Activated naive CD4-positive, alpha-beta T cell treated with anti-CD3 and anti-CD28 coated beads, Interleukin-2, amount 50 U/mL, for 72 hours (primary cell): ENCODE measurements at regions not wholly inside any gene's neighbourhood (a gene's known extent, or its start where the extent isn't known, plus 50 kb on each side); places are given as distances from the start of the nearest gene placed in this dataset.
"Not testable (repeated sequence)": the region's sequence is repeated elsewhere in the genome, so short reads cannot be mapped to it uniquely, and the experiment has no call there.

Experiments used
- ATAC-seq, 2 donors: fragments of 150-1000 bp; cut with Tn5 transposase; 2 replicates each; pipeline ENCODE4 v1.10.0; 2021; ENCODE audit warnings: mild to moderate bottlenecking in 2 of 2, moderate library complexity in 2 of 2
- DNase-seq, 2 donors: peaks; one replicate each; pipeline ENCODE4 v3.0.0; 2021 to 2022; ENCODE audit warnings: low spot score in 2 of 2
- H3K27ac Mint-ChIP-seq, 2 donors: one replicate each; pipeline ENCODE4 v1.8.0; 2022; ENCODE audit warnings: mild to moderate bottlenecking in 2 of 2, mixed read lengths in 2 of 2
- H3K36me3 Mint-ChIP-seq, 2 donors: one replicate each; pipeline ENCODE4 v1.8.0; 2022; ENCODE audit warnings: mixed read lengths in 2 of 2
- H3K9me3 Mint-ChIP-seq, 2 donors: one replicate each; pipeline ENCODE4 v1.8.0; 2022; ENCODE audit warnings: mixed read lengths in 2 of 2

- Mint-ChIP-seq H3K36me3 (no peaks in the 10 kb centered on the region), H3K27ac (no peak overlapping the region), H3K9me3 (peaks cover 5 to 6% of the 10 kb centered on the region in 2 donors)
- DNase-seq (no peak), ATAC-seq (no peak)
These were observed 630.6 kb downstream of the QKI start for GRCh38 chr6:164045082-164045481.

DNA sequence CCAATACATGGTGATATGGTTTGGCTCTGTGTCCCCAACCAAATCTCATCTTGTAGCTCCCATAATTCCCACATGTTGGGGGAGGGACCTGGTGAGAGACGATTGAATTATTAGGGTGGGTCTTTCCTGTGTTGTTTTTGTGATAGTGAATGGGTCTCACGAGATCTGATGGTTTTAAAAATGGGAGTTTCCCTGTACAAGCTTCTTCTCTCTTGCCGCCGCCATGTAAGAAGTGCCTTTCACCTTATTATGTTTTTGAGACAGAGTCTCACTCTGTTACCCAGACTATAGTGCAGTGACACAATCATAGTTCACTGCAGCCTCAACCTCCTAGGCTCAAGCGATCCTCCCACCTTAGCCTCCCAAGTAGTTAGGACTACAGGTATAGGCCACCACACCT is 629.1 kb downstream of the QKI start:
- DNase-seq: not testable (repeated sequence)

GRCh38 chr6:164042212-164042611 is 627.7 kb downstream of the QKI start:
- DNase-seq (no peak), ATAC-seq (no peak)
- H3K36me3 Mint-ChIP-seq: peaks cover 0 to 6% of the 10 kb centered on the region in 2 donors
- no peak overlapping the region for H3K27ac Mint-ChIP-seq
- peaks cover 5 to 6% of the 10 kb centered on the region in 2 donors for H3K9me3 Mint-ChIP-seq

More for the DNA sequence above, 629.1 kb downstream of the QKI start:
- H3K27ac Mint-ChIP-seq, H3K9me3 Mint-ChIP-seq, ATAC-seq, H3K36me3 Mint-ChIP-seq: not testable (repeated sequence)

DNA sequence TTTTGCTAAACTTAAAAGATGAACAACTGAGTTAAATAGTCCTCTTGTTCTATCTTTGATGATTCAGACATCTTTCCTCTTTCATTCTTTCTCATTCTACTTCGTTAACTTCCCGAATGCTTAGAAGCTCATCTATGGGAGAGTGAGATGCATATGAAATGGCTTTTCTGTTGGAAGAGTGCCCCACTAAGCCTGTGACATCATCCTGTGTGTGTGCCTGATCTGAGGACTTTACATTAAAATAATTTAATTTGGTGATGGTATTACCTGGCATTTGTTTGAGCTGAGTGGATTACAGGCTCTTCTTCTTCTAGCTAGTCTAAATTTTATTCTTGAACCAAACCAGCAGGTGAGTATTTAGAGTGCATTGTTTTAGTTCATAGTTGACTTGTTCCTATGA is 626.5 kb downstream of the QKI start:
- H3K9me3 Mint-ChIP-seq: peaks cover 5 to 6% of the 10 kb centered on the region in 2 donors
- no peak for ATAC-seq

GRCh38 chr6:164039954-164040375 is 625.4 kb downstream of the QKI start:
- H3K36me3 Mint-ChIP-seq: peaks cover 0 to 6% of the 10 kb centered on the region in 2 donors
- peak overlapping the region in 1 of 2 donors; percentile 24 for H3K27ac Mint-ChIP-seq
- DNase-seq: peak in 1 of 2 donors; percentile 4
- peaks cover 5 to 6% of the 10 kb centered on the region in 2 donors for H3K9me3 Mint-ChIP-seq
- ATAC-seq: peak in 1 of 2 donors; percentile 63

More for the DNA sequence above, 626.5 kb downstream of the QKI start:
- DNase-seq: no peak
- Mint-ChIP-seq H3K27ac (no peak overlapping the region), H3K36me3 (peaks cover 0 to 6% of the 10 kb centered on the region in 2 donors)

DNA sequence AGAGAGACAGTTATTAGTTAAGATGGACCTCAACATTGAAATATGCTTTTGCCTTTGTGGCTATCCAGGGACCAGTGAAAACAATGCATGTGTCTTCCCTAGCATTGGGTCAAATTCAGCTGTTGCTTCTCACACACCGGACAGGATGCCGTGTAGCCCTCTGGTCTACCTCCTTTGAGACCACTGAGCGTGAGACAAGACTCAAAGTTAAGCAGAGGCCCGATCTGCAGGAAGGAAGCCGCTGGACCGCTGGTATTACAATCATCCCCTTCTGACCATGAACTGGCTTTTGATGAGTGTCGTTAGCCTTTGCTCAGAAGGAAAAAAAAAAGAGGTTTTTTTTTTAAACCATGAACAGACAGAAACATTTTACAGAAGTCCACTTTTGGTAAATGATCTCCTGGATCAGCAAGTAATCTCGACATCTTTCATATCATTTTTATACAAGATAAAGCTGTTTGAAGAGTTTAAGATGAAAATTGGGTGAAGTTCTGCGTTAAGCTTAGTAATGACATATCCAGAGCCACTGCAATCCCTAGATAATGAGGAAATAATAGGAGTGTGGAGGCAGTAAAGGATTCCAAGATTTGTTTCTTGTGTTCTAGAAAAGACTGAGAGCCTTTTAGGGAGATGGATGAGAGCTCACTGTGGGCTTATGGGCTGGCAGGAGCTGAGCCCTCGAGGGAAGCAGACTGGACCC is 622.8 kb downstream of the QKI start:
- DNase-seq (no peak), ATAC-seq (no peak)
- H3K27ac Mint-ChIP-seq: no peak overlapping the region
- peaks cover 0 to 3% of the 10 kb centered on the region in 2 donors for H3K9me3 Mint-ChIP-seq
- H3K36me3 Mint-ChIP-seq: peaks cover 0 to 6% of the 10 kb centered on the region in 2 donors

DNA sequence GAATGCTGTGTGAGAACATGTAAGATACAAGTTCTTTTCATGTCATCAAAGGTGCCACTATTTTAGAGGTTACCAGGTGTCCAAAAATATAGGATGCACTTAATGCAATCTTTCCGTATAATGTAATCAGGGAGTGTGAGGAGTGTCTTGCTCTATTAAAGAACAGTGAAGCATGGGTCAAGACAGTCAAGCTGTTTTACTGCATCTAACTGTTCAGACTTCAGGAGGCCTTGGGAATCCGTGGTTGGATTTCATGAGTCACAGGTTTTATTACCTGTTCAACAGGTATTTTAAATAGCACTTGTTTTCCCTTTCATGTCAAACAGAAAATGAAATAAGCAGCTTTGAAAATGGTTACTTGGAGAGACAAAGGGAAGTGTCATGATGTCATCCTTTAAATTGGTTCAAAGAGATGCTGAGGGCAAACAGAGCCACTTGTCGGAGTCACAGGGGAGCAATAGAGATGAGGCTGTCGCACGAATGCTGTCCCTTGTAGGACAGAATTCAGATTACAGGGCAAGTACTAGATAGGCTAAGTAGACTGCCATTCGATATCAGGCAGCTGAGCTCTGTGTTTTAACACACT is 621.5 kb downstream of the QKI start:
- Mint-ChIP-seq H3K9me3 (peaks cover 0 to 3% of the 10 kb centered on the region in 2 donors), H3K27ac (no peak overlapping the region), H3K36me3 (peaks cover 0 to 6% of the 10 kb centered on the region in 2 donors)
- ATAC-seq (no peak), DNase-seq (no peak)

DNA sequence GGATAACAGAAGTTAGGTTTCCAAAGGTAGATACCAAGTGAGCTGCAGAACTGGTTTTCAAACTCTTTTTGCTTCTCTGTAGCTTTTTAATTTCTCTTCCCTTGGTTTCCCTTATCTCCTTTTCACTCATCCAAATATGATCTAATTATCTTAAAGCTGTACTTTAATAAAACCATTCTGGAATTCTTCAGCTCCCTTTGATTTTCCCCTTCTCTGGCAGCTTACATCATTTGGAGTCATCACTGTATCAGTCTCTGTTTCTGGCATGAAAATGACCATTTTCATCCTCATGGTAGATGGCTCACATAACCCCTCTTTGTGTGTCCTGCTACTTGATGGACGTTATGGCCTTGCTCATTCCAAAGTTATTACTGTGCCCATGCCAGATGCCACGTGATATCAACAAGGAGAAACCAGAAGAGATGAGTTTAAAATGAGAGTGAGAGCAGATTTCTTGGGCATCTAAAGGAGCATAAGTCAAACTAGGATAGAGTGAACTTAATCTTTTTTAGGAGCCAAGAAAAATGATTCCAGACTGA is 620.2 kb downstream of the QKI start:
- Mint-ChIP-seq H3K36me3 (peaks cover 0 to 6% of the 10 kb centered on the region in 2 donors), H3K9me3 (peaks cover 0 to 3% of the 10 kb centered on the region in 2 donors), H3K27ac (no peak overlapping the region)
- ATAC-seq (no peak), DNase-seq (no peak)

GRCh38 chr6:164025180-164025579 is 610.7 kb downstream of the QKI start:
- Mint-ChIP-seq H3K36me3 (no peaks in the 10 kb centered on the region), H3K27ac (no peak overlapping the region), H3K9me3 (no peaks in the 10 kb centered on the region)
- ATAC-seq (no peak), DNase-seq (no peak)

DNA sequence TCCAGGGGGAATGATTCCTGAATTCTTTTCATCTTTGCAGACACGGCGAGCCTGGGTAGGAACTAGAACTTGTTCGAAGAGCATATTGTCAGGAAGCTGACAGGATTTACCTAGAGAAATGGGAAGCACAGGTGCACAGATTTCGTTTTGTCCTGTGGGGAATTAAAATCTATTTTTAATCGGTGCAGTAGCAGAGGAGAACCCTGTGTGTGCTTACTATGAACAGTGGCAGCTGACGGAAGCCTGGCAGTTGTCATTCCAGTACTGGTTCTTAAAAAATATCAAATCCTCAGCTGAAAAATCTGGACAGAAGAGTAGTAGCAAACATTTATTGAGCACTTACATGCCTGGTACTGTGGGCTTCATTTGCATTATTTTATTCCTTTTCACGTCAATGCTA is 609.0 kb downstream of the QKI start:
- ATAC-seq: no peak
- Mint-ChIP-seq H3K36me3 (no peaks in the 10 kb centered on the region), H3K9me3 (no peaks in the 10 kb centered on the region), H3K27ac (no peak overlapping the region)
- no peak for DNase-seq

- H3K27ac Mint-ChIP-seq: no peak overlapping the region
- DNase-seq (no peak), ATAC-seq (no peak)
- H3K9me3 Mint-ChIP-seq: no peaks in the 10 kb centered on the region
- H3K36me3 Mint-ChIP-seq: no peaks in the 10 kb centered on the region
These were observed 608.1 kb downstream of the QKI start for GRCh38 chr6:164022632-164023031.

- ATAC-seq (no peak), DNase-seq (no peak)
- no peak overlapping the region for H3K27ac Mint-ChIP-seq
- no peaks in the 10 kb centered on the region for H3K9me3 Mint-ChIP-seq
- H3K36me3 Mint-ChIP-seq: no peaks in the 10 kb centered on the region
These were observed 607.2 kb downstream of the QKI start for GRCh38 chr6:164021589-164022250.

DNA sequence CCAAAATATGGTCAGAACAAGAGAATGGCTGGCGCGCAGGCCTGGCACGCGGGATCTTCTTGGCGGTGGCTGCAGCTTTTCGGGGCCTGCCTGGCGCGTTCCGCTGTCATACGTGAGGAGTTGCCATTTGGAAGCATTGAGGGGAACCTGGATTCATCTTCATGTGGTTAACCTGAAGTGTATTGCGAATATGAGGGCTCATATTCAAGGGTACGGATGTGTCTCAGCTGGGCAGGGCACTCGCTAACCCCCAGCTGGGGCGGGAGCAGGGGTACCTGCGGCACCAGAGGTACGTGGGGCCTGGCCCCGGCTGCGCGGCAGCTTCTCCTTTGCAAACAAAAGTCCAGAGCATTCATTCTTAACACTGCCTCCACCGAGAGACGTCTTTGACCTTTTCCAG is 605.6 kb downstream of the QKI start:
- Mint-ChIP-seq H3K36me3 (no peaks in the 10 kb centered on the region), H3K9me3 (no peaks in the 10 kb centered on the region), H3K27ac (no peak overlapping the region)
- ATAC-seq (no peak), DNase-seq (no peak)

DNA sequence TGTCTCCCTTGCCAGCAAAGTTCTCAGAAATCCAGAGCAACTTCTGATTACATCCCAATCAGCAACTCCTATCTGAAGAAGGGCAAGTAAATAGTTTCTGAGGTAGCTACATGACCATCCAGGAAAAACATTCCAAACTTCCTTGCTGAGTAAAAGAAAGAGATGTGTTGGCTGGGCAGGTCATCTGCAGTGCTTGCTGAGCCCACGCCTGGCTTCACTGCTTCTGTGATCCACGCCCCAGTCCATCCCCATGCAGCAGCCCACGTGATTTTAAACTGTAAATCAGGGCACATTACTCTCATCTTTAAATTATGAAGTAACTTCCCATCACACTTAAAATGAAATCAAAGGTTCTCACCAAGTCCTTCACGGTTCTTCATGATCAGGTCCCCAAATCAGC is 603.6 kb downstream of the QKI start:
- H3K9me3 Mint-ChIP-seq: no peaks in the 10 kb centered on the region
- no peaks in the 10 kb centered on the region for H3K36me3 Mint-ChIP-seq
- H3K27ac Mint-ChIP-seq: peak overlapping the region in 1 of 2 donors; percentile 26
- ATAC-seq (no peak), DNase-seq (no peak)

DNA sequence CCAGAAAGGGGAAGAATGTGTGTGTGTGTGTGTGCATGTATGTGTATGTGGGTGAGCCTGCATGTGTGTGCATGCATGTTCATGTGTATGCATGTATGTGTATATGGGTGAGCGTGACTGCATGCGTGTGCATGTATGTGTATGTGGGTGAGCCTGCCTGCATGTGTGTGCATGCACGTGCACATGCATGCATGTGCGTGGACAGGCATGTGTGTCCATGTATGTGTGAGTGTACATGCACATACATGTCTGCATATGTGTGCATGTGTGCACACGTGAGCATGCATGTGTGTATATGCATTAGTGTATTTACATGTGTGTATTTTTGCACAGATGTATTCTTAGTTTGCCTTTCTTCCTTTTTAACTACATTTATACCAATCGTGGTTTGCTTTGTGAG is 601.5 kb downstream of the QKI start:
- ATAC-seq (no peak), DNase-seq (no peak)
- Mint-ChIP-seq H3K27ac (peak overlapping the region in 1 of 2 donors; percentile 80), H3K9me3 (no peaks in the 10 kb centered on the region), H3K36me3 (no peaks in the 10 kb centered on the region)

DNA sequence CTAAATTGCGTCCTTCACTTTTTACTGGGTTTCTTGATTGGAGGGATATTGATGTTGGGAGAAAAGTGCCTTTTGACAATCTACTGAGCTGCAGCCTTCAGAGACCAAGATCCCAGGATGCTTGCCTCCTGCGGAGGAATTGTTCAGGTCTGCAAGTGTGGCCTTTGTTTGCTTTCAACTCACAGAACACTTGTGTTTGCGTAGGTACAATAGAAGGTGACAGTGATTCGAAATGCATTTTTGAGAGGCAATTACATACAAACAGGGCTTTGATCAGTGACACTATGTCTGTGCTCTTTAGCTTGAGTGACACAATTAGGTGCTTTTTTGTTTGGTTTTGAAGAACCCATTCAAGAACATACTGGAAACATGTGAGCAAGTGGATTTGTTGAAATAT is 600.6 kb downstream of the QKI start:
- no peaks in the 10 kb centered on the region for H3K36me3 Mint-ChIP-seq
- no peak for DNase-seq
- no peaks in the 10 kb centered on the region for H3K9me3 Mint-ChIP-seq
- no peak for ATAC-seq
- no peak overlapping the region for H3K27ac Mint-ChIP-seq

DNA sequence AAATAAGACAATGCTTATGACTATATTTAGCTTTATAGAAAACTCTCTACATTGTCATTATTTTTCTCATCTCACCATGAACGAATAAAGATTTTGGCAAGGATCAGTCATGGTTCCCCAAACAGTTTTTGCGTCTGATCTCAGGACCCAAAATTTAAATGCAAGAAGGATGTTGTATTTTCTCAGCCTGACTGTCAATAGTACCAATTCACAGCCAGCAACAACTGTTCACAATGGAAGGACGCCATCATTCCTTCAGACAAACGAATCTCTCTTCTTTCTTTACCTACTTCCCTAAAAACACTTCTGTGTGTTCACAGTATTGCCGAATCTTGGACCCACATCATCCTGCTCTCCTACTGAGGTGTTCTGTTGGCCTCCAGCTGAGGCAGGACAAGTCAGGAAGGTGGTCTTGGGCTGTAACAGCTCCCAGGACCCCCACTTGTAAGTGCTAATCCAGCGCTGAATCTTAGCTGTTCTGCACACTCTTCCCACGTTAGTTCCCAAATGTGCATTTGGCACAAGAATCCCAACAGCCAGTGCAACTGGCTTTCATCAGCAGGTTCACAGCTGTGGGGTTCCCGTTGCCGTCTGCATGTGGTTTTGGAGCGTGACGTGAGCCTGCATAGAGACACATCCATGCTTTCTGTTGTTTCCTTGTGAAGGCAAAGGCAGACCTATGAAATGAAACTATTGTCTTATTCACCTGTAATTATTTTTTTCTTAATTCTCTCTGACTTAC is 600.0 kb downstream of the QKI start:
- no peaks in the 10 kb centered on the region for H3K9me3 Mint-ChIP-seq
- no peaks in the 10 kb centered on the region for H3K36me3 Mint-ChIP-seq
- no peak for DNase-seq
- no peak for ATAC-seq
- no peak overlapping the region for H3K27ac Mint-ChIP-seq
